HT-29 (cell line): ENCODE measurements at regions not wholly inside any gene's neighbourhood (a gene's known extent, or its start where the extent isn't known, plus 50 kb on each side); places are given as distances from the start of the nearest gene placed in this dataset. TPM values are rescaled to one million over a fixed set of nuclear protein-coding genes. Genes with fewer than 3 reads are reported as not detected.

Experiments
- DNase-seq: peaks from one replicate; pipeline ENCODE4 v3.0.0-alpha.2; 2015; ENCODE audit warnings: low spot score
- small RNA-seq: library from RNA; depleted of rRNA; stranded (forward); fragments of <200 nt; gene quantifications from one replicate; pipeline ENCODE3, GENCODE V24; 2014

GRCh38 chr1:29385966-29386365 lies 149.6 kb downstream of the PTPRU start:
- no peak for DNase-seq

- DNase-seq: no peak
These were observed 148.2 kb downstream of the PTPRU start for GRCh38 chr1:29384496-29385015.

GRCh38 chr1:29383746-29384371 lies 147.5 kb downstream of the PTPRU start:
- no peak for DNase-seq

- DNase-seq: no peak
These were observed 146.8 kb downstream of the PTPRU start for GRCh38 chr1:29382851-29383745.

- DNase-seq: no peak
These were observed 145.1 kb downstream of the PTPRU start for GRCh38 chr1:29381426-29381825.

- DNase-seq: no peak
These were observed 144.2 kb downstream of the PTPRU start for GRCh38 chr1:29380532-29380931.

- DNase-seq: peak; percentile 46
These were observed 143.2 kb downstream of the PTPRU start for GRCh38 chr1:29379443-29380073.

Small RNA genes in the stretch of these regions (small RNA-seq; reads per million reads assigned to genes)
- gene AL021921.1: not detected
